HCT116 (cell line): ENCODE measurements at regions not wholly inside any gene's neighbourhood (a gene's known extent, or its start where the extent isn't known, plus 50 kb on each side); places are given as distances from the start of the nearest gene placed in this dataset.

ENCODE experiments used
- ATAC-seq: fragments of 200-7000 bp; cut with Tn5 transposase; 2 replicates; pipeline ENCODE4 v1.9.1; 2020; ENCODE audit warnings: mild to moderate bottlenecking, moderate library complexity
- BruUV-seq: library from RNA; stranded (reverse); fragments of 400-500 nt; replicated peaks from 2 replicates; lab custom pipeline; 2021; lab: Mats Ljungman, UMichigan
- CTCF ChIA-PET: fragments of 300-600 bp; sonication (Branson Sonifier 250); formaldehyde crosslinking; loops from one replicate; lab custom pipeline; 2021; ENCODE audit warnings: antibody characterized with exemption; lab: Charles Lee
- POLR2A ChIA-PET: fragments of 300-600, 350-600 bp; sonication (Branson Sonifier 250); formaldehyde crosslinking; loops from one replicate; lab custom pipeline; 2021; ENCODE audit warnings: antibody characterized with exemption; lab: Charles Lee
- RAD21 ChIA-PET, 2 experiments: fragments of 300-600 bp; sonication (Branson Sonifier 250); formaldehyde crosslinking; loops; one replicate each; lab custom pipeline; 2023; ENCODE audit warnings: low total read pairs in 2 of 2; ENCODE audit not compliant: uncharacterized antibody in 2 of 2, unreplicated experiment in 2 of 2, low non-redundant PET in 1 of 2; lab: Charles Lee
- DNase-seq: peaks from one replicate; pipeline ENCODE4 v3.0.0-alpha.2; 2010; ENCODE audit warnings: low read depth, low spot score
- H2AFZ ChIP-seq: fragments of 200-600 bp; shearing (Covaris generic), sonication (generic); 2 replicates; pipeline ENCODE4 v1.6.1; 2017; ENCODE audit warnings: low read depth, mixed run types, mixed read lengths, antibody characterized with exemption, low read length; ENCODE audit not compliant: poor library complexity, severe bottlenecking
- H3K27ac ChIP-seq: 2 replicates; pipeline ENCODE4 v1.5.1; 2012; ENCODE audit warnings: low read depth, low read length
- H3K27me3 ChIP-seq: fragments of 200-600 bp; sonication (generic); 2 replicates; pipeline ENCODE4 v1.6.1; 2016; ENCODE audit warnings: mixed run types, low read length, mixed read lengths; ENCODE audit not compliant: insufficient read depth
- H3K36me3 ChIP-seq, 2 experiments: fragments of 200-500 bp in 1 of 2; fragments of 200-600 bp in 1 of 2; sonication (Bioruptor generic) in 1 of 2; sonication (generic) in 1 of 2; 2 replicates each; pipeline versions ENCODE4 v1.5.1 to v1.6.1; 2014 to 2016; ENCODE audit warnings: low read length in 2 of 2, inconsistent platforms in 1 of 2, mixed read lengths in 1 of 2, mixed run types in 1 of 2; ENCODE audit not compliant: insufficient read depth in 2 of 2, control insufficient read depth in 1 of 2
- H3K4me1 ChIP-seq, 2 experiments: fragments of 200-600 bp in 1 of 2; sonication (generic) in 1 of 2; 2 replicates each; pipeline versions ENCODE4 v1.5.1 to v1.6.1; 2012 to 2017; ENCODE audit warnings: low read length in 2 of 2, inconsistent platforms in 1 of 2, mild to moderate bottlenecking in 1 of 2, mixed read lengths in 1 of 2, mixed run types in 1 of 2, moderate library complexity in 1 of 2; ENCODE audit not compliant: insufficient read depth in 2 of 2, control insufficient read depth in 1 of 2
- H3K4me2 ChIP-seq: fragments of 200-600 bp; sonication (generic); 2 replicates; pipeline ENCODE4 v1.6.1; 2017; ENCODE audit warnings: mixed run types, low read length, mixed read lengths
- H3K4me3 ChIP-seq, 2 experiments: fragments of 200-600 bp in 1 of 2; sonication (generic) in 1 of 2; replicated peaks in 1 of 2; 2 replicates each; pipeline ENCODE4 v1.5.1; 2011 to 2016; ENCODE audit warnings: low read length in 2 of 2, control low read depth in 1 of 2, low read depth in 1 of 2, mild to moderate bottlenecking in 1 of 2, mixed read lengths in 1 of 2, mixed run types in 1 of 2
- H3K79me2 ChIP-seq: fragments of 200-600 bp; sonication (generic); 2 replicates; pipeline ENCODE4 v1.6.1; 2017; ENCODE audit warnings: mild to moderate bottlenecking, mixed run types, low read length, moderate library complexity, mixed read lengths; ENCODE audit not compliant: insufficient read depth
- H3K9ac ChIP-seq: fragments of 200-600 bp; sonication (generic); 2 replicates; pipeline ENCODE4 v1.6.1; 2016; ENCODE audit warnings: low read length, mixed read lengths
- H3K9me2 ChIP-seq: fragments of 200-600 bp; sonication (generic), shearing (Covaris generic); 2 replicates; pipeline ENCODE4 v1.6.1; 2017; ENCODE audit warnings: mixed run types, mild to moderate bottlenecking, moderate library complexity; ENCODE audit not compliant: insufficient read depth
- H3K9me3 ChIP-seq, 2 experiments: fragments of 200-500 bp in 1 of 2; fragments of 200-600 bp in 1 of 2; sonication (Bioruptor generic) in 1 of 2; sonication (generic) in 1 of 2; 2 replicates each; pipeline ENCODE4 v1.6.1; 2014 to 2017; ENCODE audit warnings: low read length in 2 of 2, mixed read lengths in 2 of 2, inconsistent platforms in 1 of 2, low read depth in 1 of 2, mild to moderate bottlenecking in 1 of 2, mixed run types in 1 of 2, moderate library complexity in 1 of 2; ENCODE audit not compliant: control insufficient read depth in 1 of 2, insufficient read depth in 1 of 2
- H4K20me1 ChIP-seq: fragments of 200-600 bp; sonication (generic), shearing (Covaris generic); 2 replicates; pipeline ENCODE4 v1.6.1; 2017; ENCODE audit warnings: mixed run types, mild to moderate bottlenecking, moderate library complexity; ENCODE audit not compliant: insufficient read depth
- EZH2phosphoT487 ChIP-seq: fragments of 200-600 bp; IDR thresholded peaks from 2 replicates; pipeline ENCODE4 v1.6.1; 2018; ENCODE audit warnings: antibody characterized with exemption, borderline replicate concordance
- REST ChIP-seq: IDR thresholded peaks from 2 replicates; pipeline ENCODE4 v1.6.1; 2012; ENCODE audit warnings: low read depth
- SP1 ChIP-seq: IDR thresholded peaks from 2 replicates; pipeline ENCODE4 v1.6.1; 2012; ENCODE audit warnings: low read depth
- ZFX ChIP-seq: fragments of 450-650 bp; IDR thresholded peaks from 2 replicates; pipeline ENCODE4 v1.6.1; 2017
- intact Hi-C: fragments of 100-400 bp; cut with micrococcal nuclease; formaldehyde crosslinking; loops from 2 replicates; pipeline ENCODE4 v1.10.0; 2022

GRCh38 chr20:48236000-48236970 lies 451.0 kb upstream of the SULF2 start:
- Histone ChIP-seq H3K4me2 (no peak overlapping the region), H3K36me3 (no peaks in the 10 kb centered on the region), H2AFZ (no peak overlapping the region), H3K9ac (no peak overlapping the region)
- no peak for ATAC-seq
- intact Hi-C loops = no loop called here
- TF ChIP-seq REST = no peak
- TF ChIP-seq SP1 = no peak
- TF ChIP-seq, all 23 proteins: peak for 0
- CTCF ChIA-PET = interaction anchor here (1.0 kb wide), 1 partner anchor 384 kb away, joined by 4 read pairs; no protein-coding TSS in a partner anchor
- Histone ChIP-seq H3K27me3 (no peaks in the 10 kb centered on the region), H3K9me2 (no peaks in the 10 kb centered on the region), H3K9me3 (no peaks in the 10 kb centered on the region), H3K79me2 (no peaks in the 10 kb centered on the region), H4K20me1 (no peaks in the 10 kb centered on the region), H3K4me1 (no peaks in the 10 kb centered on the region), H3K4me3 (no peak overlapping the region), H3K27ac (no peak overlapping the region)
- no peak for DNase-seq
- POLR2A ChIA-PET = no interaction called here
- BruUV-seq = no TSS peak
- RAD21 ChIA-PET = no interaction called here

- ChIA-PET POLR2A (no interaction called here), RAD21 (no interaction called here), CTCF (no interaction called here)
- Histone ChIP-seq H4K20me1 (no peaks in the 10 kb centered on the region), H3K27ac (no peak overlapping the region), H3K36me3 (no peaks in the 10 kb centered on the region), H3K9me2 (no peaks in the 10 kb centered on the region), H3K4me2 (no peak overlapping the region), H3K27me3 (no peaks in the 10 kb centered on the region), H2AFZ (no peak overlapping the region), H3K9me3 (no peaks in the 10 kb centered on the region), H3K9ac (no peak overlapping the region), H3K4me3 (no peak overlapping the region), H3K79me2 (no peaks in the 10 kb centered on the region), H3K4me1 (no peaks in the 10 kb centered on the region)
- TF ChIP-seq EZH2phosphoT487 (no peak), ZFX (no peak)
- DNase-seq (no peak), ATAC-seq (no peak)
- no TSS peak for BruUV-seq
- intact Hi-C loops = no loop called here
These were observed 449.7 kb upstream of the SULF2 start for GRCh38 chr20:48234951-48235350.
